ENCODE measurements at regions not wholly inside any gene's neighbourhood (a gene's known extent, or its start where the extent isn't known, plus 50 kb on each side); places are given as distances from the start of the nearest gene placed in this dataset.

DNA sequence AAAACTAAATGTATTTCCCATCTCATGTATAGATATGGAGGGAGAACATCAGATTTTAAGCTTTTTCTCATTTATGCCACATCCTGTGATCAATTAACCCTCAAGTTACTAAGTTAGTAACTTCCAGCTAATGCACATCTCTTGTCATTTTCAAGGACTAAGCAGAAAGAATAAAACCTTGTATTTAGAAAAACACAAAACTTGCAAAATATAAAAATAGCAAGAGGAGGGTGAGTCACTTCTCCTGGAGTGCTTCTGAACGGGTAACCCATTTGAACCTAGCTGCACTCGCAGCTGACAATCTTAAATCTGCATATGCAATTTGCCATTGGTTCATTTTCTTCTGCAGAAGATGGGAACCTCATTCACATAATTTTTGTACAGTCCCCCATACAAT lies 500.5 kb downstream of the SETD4 start:
- TF ChIP-seq, protein P1, sequence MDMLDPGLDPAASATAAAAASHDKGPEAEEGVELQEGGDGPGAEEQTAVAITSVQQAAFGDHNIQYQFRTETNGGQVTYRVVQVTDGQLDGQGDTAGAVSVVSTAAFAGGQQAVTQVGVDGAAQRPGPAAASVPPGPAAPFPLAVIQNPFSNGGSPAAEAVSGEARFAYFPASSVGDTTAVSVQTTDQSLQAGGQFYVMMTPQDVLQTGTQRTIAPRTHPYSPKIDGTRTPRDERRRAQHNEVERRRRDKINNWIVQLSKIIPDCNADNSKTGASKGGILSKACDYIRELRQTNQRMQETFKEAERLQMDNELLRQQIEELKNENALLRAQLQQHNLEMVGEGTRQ (IDR thresholded peaks at IDR 0.05; ENCODE audit: borderline replicate concordance, low read depth, low read length) = no peak
- TF ChIP-seq, protein P2, sequence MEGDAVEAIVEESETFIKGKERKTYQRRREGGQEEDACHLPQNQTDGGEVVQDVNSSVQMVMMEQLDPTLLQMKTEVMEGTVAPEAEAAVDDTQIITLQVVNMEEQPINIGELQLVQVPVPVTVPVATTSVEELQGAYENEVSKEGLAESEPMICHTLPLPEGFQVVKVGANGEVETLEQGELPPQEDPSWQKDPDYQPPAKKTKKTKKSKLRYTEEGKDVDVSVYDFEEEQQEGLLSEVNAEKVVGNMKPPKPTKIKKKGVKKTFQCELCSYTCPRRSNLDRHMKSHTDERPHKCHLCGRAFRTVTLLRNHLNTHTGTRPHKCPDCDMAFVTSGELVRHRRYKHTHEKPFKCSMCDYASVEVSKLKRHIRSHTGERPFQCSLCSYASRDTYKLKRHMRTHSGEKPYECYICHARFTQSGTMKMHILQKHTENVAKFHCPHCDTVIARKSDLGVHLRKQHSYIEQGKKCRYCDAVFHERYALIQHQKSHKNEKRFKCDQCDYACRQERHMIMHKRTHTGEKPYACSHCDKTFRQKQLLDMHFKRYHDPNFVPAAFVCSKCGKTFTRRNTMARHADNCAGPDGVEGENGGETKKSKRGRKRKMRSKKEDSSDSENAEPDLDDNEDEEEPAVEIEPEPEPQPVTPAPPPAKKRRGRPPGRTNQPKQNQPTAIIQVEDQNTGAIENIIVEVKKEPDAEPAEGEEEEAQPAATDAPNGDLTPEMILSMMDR (IDR thresholded peaks at IDR 0.05) = no peak
- TF ChIP-seq RAD21 (IDR thresholded peaks at IDR 0.05; ENCODE audit: low read length) (no peak), TAF1 (IDR thresholded peaks at IDR 0.05; ENCODE audit: borderline replicate concordance, low read depth, low read length) (no peak), SMC3 (IDR thresholded peaks at IDR 0.05; ENCODE audit: low read depth, low read length) (no peak), YY1 (IDR thresholded peaks at IDR 0.05; ENCODE audit: low read depth) (no peak), RFX5 (IDR thresholded peaks at IDR 0.05; ENCODE audit: low read length) (no peak), CHD2 (IDR thresholded peaks at IDR 0.05; ENCODE audit: low read length, partially characterized antibody) (no peak)
- TF ChIP-seq, protein P3, sequence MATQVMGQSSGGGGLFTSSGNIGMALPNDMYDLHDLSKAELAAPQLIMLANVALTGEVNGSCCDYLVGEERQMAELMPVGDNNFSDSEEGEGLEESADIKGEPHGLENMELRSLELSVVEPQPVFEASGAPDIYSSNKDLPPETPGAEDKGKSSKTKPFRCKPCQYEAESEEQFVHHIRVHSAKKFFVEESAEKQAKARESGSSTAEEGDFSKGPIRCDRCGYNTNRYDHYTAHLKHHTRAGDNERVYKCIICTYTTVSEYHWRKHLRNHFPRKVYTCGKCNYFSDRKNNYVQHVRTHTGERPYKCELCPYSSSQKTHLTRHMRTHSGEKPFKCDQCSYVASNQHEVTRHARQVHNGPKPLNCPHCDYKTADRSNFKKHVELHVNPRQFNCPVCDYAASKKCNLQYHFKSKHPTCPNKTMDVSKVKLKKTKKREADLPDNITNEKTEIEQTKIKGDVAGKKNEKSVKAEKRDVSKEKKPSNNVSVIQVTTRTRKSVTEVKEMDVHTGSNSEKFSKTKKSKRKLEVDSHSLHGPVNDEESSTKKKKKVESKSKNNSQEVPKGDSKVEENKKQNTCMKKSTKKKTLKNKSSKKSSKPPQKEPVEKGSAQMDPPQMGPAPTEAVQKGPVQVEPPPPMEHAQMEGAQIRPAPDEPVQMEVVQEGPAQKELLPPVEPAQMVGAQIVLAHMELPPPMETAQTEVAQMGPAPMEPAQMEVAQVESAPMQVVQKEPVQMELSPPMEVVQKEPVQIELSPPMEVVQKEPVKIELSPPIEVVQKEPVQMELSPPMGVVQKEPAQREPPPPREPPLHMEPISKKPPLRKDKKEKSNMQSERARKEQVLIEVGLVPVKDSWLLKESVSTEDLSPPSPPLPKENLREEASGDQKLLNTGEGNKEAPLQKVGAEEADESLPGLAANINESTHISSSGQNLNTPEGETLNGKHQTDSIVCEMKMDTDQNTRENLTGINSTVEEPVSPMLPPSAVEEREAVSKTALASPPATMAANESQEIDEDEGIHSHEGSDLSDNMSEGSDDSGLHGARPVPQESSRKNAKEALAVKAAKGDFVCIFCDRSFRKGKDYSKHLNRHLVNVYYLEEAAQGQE (IDR thresholded peaks at IDR 0.05; ENCODE audit: low read depth, low read length) = no peak

All from SK-N-SH (cell line).